AG10803 (cell line): ENCODE measurements at regions not wholly inside any gene's neighbourhood (a gene's known extent, or its start where the extent isn't known, plus 50 kb on each side); places are given as distances from the start of the nearest gene placed in this dataset.
A peak's percentile ranks its signal among the peaks of the same experiment; 100 is the strongest.

ENCODE experiments used
- DNase-seq: peaks from one replicate; pipeline ENCODE4 v3.0.0; 2010; ENCODE audit warnings: low read depth
- H3K4me3 ChIP-seq: 2 replicates; pipeline ENCODE4 v1.5.1; 2011; ENCODE audit warnings: mild to moderate bottlenecking, low read length, control low read depth
- CTCF ChIP-seq: conservative IDR thresholded peaks from 2 replicates; pipeline ENCODE4 v1.5.1; 2011; ENCODE audit warnings: mild to moderate bottlenecking, low read length, control low read depth, inconsistent platforms

- H3K4me3 ChIP-seq, result no peak overlapping the region
- TF ChIP-seq CTCF, result no peak
Measured at GRCh38 chr16:86672179-86672863, 94.0 kb downstream of the FOXL1 start.

GRCh38 chr16:86673090-86673955, 95.0 kb downstream of the FOXL1 start:
- H3K4me3 ChIP-seq, result no peak overlapping the region
- DNase-seq, result no peak
- TF ChIP-seq CTCF, result no peak

More at GRCh38 chr16:86672179-86672863, 94.0 kb downstream of the FOXL1 start:
- no peak for DNase-seq

GRCh38 chr16:86673956-86674453, 95.7 kb downstream of the FOXL1 start:
- H3K4me3 ChIP-seq, result no peak overlapping the region
- DNase-seq, result no peak
- TF ChIP-seq CTCF, result no peak

GRCh38 chr16:86676254-86676670, 97.9 kb downstream of the FOXL1 start:
- TF ChIP-seq CTCF, result no peak
- H3K4me3 ChIP-seq, result no peak overlapping the region
- peak; percentile 64 for DNase-seq

GRCh38 chr16:86679490-86679889, 101.1 kb downstream of the FOXL1 start:
- no peak for TF ChIP-seq CTCF
- no peak for DNase-seq
- no peak overlapping the region for H3K4me3 ChIP-seq

GRCh38 chr16:86680162-86680561, 101.8 kb downstream of the FOXL1 start:
- peak; percentile 87 for DNase-seq
- no peak for TF ChIP-seq CTCF
- H3K4me3 ChIP-seq, result no peak overlapping the region
